HL-60/S4 treated with retinoic acid at 250 ng/mL for 4 days and 3 days (cell line): ENCODE measurements at regions not wholly inside any gene's neighbourhood (a gene's known extent, or its start where the extent isn't known, plus 50 kb on each side); places are given as distances from the start of the nearest gene placed in this dataset.

ENCODE experiments used
- in situ Hi-C: fragments of 300-500 bp; cut with MboI; formaldehyde crosslinking; loops from 2 replicates; pipeline ENCODE4 v1.7.0; 2022; ENCODE audit warnings: low sequenced_read_pairs

DNA sequence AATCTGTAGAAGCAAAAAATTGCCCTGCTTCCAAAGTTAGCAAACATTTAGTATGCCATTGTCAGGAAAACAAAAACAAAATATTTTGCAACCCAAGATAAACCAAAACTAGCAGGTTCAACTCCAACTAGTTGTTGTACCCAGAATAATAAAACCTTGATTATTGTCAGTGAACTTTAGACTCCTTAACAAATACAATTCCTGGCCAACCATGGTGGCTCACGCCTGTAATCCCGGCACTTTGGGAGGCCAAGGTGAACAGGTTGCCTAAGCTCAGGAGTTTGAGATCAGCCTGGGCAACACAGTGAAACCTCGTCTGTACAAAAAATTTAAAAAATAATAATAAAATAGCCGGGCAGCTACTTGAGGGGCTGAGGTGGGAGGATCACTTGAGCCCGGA lies 53.6 kb upstream of the EPCAM start:
- in situ Hi-C loops: loop anchor here (10.0 to 25.0 kb wide), 2 partner anchors 321 to 678 kb away; no protein-coding TSS in a partner anchor

DNA sequence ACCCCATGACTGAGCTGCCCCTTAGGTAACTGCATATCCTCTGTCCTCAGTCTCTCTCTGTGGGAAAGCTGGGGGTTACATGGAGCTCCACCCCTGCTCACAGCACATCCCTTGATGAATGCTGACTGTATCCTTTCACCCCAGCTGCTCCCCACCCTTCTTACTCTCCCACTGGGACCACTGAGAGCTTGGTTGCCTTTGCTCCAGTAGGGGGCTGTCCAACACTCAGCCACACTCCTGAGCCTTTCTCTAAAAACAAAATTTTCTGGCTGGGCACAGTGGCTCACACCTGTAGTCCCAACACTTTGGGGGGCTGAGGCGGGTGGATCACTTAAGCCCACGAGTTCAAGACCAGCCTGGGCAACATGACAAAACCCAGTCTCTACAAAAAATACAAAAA lies 55.4 kb upstream of the EPCAM start:
- in situ Hi-C loops: loop anchor here (10.0 to 25.0 kb wide), 2 partner anchors 319 to 676 kb away; no protein-coding TSS in a partner anchor

GRCh38 chr2:47313141-47313691 lies 55.9 kb upstream of the EPCAM start:
- in situ Hi-C loops: loop anchor here (10.0 to 25.0 kb wide), 2 partner anchors 318 to 676 kb away; no protein-coding TSS in a partner anchor

DNA sequence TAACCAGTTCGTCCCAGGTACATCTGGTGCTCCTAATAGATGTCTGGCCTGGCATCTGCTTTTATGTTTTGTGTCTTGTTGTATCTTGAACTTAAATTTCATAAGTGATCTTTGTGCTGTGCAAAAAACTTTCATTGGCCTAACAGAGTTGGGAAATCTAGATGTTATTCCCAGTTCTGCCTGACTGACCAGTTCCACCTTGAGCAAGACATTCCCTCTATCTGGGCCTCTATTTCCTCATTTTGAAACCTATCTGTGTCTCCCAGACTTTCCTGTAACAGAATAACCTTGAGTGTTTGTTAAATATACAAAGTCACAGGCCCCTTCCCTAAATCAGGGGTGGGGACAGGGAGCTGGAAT lies 56.6 kb upstream of the EPCAM start:
- in situ Hi-C loops: loop anchor here (10.0 to 25.0 kb wide), 2 partner anchors 318 to 675 kb away; no protein-coding TSS in a partner anchor

GRCh38 chr2:47311764-47312490 lies 57.2 kb upstream of the EPCAM start:
- in situ Hi-C loops: loop anchor here (10.0 to 25.0 kb wide), 2 partner anchors 317 to 675 kb away; no protein-coding TSS in a partner anchor

- in situ Hi-C loops: loop anchor here (10.0 to 25.0 kb wide), 2 partner anchors 316 to 674 kb away; no protein-coding TSS in a partner anchor
Measured at GRCh38 chr2:47310801-47311560, 58.1 kb upstream of the EPCAM start.

GRCh38 chr2:47309952-47310800 lies 58.9 kb upstream of the EPCAM start:
- in situ Hi-C loops: loop anchor here (10.0 to 25.0 kb wide), 2 partner anchors 315 to 673 kb away; no protein-coding TSS in a partner anchor

GRCh38 chr2:47309472-47309951 lies 59.6 kb upstream of the EPCAM start:
- in situ Hi-C loops: loop anchor here (25.0 kb wide), 1 partner anchor 672 kb away; no protein-coding TSS in a partner anchor

DNA sequence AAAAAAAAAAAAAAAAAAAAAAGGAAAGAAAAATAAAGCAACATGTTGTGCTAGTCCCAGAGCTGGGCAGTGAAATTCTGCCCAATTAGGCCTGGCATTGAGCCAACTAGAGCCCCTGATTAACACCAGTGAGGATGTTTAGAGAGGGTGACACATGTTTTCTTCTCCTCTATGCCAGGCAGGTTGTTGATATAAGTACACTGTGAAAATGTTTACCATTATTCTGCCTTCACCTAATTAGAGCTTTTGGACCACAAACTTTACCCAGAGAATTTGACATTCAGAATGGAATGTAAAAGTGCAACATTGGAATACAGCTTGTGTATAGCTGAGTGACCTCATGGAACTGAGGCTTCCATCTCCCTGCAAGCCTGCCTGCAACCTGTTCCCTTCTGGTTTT lies 62.0 kb upstream of the EPCAM start:
- in situ Hi-C loops: loop anchor here (25.0 kb wide), 1 partner anchor 670 kb away; no protein-coding TSS in a partner anchor

DNA sequence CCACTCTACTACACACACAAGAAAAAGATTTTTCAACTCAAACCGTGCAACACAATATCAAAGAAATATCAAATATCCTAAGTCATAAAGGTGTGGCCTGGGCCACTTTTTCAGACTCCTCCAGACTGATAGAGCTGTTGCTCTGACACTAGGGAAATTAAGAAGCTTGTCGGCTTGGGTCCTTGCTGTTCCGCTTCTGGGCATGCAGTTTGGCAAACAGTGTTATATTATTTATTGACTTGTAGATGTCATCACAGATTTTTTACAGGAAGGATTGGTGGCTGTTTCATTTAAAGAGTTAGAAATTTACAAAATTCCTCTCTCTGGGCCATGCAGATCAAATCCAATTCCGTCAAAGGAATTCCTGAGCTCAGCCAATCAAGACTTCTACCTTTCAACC lies 64.5 kb upstream of the EPCAM start:
- in situ Hi-C loops: loop anchor here (25.0 kb wide), 1 partner anchor 667 kb away; no protein-coding TSS in a partner anchor

DNA sequence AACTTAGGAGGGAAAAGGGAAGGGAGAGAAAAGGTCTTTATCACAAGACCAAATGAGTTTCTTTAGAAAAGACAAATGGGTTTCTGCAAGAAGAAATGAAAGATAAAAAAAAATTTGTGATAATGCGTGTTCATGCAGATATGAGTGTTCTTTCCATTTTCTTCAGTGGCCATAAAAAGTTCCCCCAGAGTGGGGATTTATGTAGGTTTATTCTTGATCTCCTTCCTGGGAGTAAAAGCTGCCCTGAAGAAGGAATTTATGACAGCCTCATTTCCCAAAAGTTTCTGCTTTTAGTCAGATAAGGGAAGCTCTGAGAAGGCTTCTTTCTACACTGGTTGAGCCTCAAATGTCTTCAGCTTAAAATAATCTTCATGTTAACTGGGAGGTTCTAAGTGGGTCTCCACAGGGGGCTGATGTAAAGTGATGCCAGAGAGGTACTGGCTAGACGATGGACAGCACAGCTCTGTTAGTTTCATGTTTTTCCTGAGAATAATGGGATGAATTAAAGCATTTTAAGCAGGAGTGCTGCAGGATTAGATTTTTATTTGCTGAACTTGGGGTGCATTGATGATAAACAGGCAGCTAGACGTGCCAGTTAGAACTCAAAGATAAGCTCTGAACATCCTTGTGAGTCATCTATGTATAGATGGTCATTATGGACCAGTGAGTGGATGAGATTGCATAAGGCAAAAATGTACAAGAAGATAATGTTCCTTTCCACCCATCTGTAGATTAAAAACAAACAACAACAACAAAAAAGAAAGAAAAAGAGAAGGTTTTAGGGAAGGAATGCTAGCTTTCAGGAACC lies 65.6 kb upstream of the EPCAM start:
- in situ Hi-C loops: loop anchor here (25.0 kb wide), 1 partner anchor 666 kb away; no protein-coding TSS in a partner anchor

GRCh38 chr2:47302308-47302707 lies 66.8 kb upstream of the EPCAM start:
- in situ Hi-C loops: loop anchor here (25.0 kb wide), 1 partner anchor 665 kb away; no protein-coding TSS in a partner anchor

DNA sequence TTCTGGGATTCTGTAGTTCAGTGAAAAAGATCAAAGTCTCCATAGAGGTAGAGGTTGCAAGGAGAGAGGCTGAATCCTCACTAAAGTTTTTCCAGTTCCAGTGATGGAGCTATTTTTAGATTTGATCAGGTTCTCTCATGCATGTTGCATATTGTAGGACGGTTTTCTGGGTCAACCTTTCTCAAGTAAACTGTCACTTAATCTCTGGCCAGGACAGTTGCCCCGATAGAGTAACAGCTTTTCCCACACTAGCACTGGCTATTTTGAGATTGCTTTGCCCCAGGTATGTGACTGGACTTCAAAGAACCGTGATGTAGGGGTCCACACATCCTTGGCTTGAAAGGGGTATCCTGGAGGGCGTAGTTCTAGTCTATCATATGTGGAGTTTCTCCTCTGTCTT lies 67.4 kb upstream of the EPCAM start:
- in situ Hi-C loops: loop anchor here (25.0 kb wide), 1 partner anchor 664 kb away; no protein-coding TSS in a partner anchor

- in situ Hi-C loops: loop anchor here (25.0 kb wide), 1 partner anchor 664 kb away; no protein-coding TSS in a partner anchor
Measured at GRCh38 chr2:47301277-47301618, 67.9 kb upstream of the EPCAM start.

DNA sequence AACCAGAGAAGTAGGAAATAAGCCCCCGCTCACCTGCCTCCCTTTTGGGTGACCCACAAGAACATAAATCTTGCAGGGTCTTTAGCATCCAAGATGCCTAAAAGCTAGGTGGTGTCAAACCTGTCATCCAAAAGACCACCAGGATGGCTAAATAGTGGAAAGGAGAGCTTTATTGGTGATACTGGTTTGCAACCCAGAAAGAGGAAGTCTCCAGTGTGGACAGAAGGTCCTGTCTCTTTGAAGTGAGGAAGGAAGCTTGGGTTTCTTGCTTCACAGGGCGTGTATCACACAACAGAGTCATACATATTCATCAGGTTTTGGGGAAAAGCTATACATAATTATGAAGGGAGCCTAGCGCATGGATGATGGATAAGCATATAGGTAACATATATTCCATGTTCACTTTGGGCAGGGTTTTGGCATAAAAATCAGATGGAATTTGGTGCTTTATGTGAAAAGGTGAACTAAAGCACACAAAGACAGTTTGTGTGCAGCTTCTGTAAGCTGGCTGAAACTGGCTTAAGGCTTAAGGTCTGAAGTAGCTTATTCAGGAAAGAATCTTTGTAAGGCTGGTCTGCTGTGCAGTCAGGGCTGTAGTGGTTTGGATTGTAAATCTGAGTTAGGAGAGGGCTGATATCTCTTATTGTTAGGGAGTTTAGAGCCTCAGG lies 68.4 kb upstream of the EPCAM start:
- in situ Hi-C loops: loop anchor here (25.0 kb wide), 1 partner anchor 663 kb away; no protein-coding TSS in a partner anchor

DNA sequence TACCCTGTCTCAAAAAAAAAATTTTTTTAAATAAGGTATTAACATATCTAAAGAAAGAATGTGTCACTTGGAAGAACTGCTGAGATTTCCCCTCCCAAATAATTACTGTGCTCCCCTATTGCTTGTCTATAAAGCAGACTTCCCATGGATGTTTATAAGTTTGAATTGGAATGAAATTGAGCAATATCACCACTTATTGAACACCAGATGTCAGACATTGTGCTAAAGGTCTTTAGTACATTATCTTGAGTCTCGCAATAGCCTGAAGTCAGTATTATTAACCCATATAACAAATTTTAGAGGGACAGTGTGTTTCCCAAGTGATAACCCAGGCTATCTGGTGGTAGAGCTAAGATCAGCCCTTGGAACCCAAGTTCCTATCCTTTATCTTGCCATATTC lies 69.0 kb upstream of the EPCAM start:
- in situ Hi-C loops: loop anchor here (25.0 kb wide), 1 partner anchor 663 kb away; no protein-coding TSS in a partner anchor

DNA sequence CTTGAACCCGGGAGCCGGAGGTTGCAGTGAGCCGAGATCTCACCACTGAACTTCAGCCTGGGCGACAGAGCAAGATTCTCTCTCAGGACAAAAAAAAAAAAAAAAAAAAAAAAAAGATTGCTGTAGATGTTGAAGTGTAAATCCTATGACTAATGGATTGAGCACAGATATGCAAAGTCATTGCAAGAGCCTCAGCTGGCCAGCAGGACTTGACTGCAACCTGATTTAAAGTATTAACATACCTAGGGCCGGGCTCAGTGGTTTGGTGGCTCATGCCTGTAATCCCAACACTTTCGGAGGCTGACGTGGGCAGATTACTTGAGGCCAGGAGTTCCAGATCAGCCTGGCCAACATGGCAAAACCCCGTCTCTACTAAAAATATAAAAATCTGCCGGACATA lies 69.6 kb upstream of the EPCAM start:
- in situ Hi-C loops: no loop called here

DNA sequence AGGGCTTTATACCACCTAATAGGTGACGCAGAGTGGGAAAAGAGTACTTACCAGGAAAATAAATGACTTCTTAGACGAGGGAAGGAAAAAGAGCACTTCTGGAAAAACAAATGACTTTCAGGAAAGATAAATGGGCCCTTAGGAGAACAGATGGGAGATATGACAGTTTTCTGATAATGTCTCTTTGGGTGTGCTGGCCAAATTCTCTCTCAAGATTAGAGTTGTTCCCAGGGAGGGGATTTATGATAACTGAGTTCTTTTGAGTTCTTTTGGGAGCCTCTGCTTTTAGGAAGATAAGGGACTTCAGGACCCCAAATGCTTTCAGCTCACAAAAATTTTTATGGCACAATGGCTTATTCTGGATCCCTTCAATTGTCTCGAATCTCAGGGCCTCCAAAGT lies 70.3 kb upstream of the EPCAM start:
- in situ Hi-C loops: no loop called here
